DND-41 (cell line): ENCODE measurements at regions not wholly inside any gene's neighbourhood (a gene's known extent, or its start where the extent isn't known, plus 50 kb on each side); places are given as distances from the start of the nearest gene placed in this dataset.

ENCODE experiments used
- EZH2 ChIP-seq: IDR thresholded peaks from 3 replicates; pipeline ENCODE4 v1.6.1; 2012; ENCODE audit warnings: borderline replicate concordance, low read depth, mild to moderate bottlenecking, moderate library complexity, low read length, inconsistent platforms; ENCODE audit not compliant: severe bottlenecking
- TF ChIP-seq, protein P1 (sequence below): IDR thresholded peaks from 2 replicates; pipeline ENCODE4 v1.5.1; 2012; ENCODE audit warnings: borderline replicate concordance, low read length, moderate library complexity, mild to moderate bottlenecking; ENCODE audit not compliant: poor library complexity, severe bottlenecking; ENCODE audit errors: extremely low read depth

DNA sequence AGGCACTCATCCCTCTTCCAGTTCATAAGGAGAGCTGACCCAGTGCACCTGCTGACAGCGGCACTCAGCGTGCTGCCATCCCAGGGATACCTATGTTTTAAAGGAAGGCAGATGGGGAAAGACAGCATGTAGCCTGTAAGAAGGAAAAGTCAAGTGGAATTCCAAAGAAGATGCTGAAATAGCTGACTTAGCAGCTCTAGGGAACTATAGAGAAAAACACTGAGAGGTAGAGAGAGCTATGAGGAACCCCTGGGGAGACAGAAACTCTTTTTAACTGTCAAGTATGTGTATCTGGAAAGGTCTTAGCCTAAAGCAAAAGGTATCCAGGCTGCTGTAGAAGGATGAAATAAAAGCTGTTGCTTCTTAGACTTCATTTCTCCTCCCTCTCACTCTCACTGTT is 113.4 kb upstream of the BCL6 start:
- TF ChIP-seq, protein P1, sequence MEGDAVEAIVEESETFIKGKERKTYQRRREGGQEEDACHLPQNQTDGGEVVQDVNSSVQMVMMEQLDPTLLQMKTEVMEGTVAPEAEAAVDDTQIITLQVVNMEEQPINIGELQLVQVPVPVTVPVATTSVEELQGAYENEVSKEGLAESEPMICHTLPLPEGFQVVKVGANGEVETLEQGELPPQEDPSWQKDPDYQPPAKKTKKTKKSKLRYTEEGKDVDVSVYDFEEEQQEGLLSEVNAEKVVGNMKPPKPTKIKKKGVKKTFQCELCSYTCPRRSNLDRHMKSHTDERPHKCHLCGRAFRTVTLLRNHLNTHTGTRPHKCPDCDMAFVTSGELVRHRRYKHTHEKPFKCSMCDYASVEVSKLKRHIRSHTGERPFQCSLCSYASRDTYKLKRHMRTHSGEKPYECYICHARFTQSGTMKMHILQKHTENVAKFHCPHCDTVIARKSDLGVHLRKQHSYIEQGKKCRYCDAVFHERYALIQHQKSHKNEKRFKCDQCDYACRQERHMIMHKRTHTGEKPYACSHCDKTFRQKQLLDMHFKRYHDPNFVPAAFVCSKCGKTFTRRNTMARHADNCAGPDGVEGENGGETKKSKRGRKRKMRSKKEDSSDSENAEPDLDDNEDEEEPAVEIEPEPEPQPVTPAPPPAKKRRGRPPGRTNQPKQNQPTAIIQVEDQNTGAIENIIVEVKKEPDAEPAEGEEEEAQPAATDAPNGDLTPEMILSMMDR, result no peak
- TF ChIP-seq EZH2, result no peak
